NCI-H1105 treated with DMSO at 0.1 percent for 48 hours (cell line): ENCODE measurements at regions not wholly inside any gene's neighbourhood (a gene's known extent, or its start where the extent isn't known, plus 50 kb on each side); places are given as distances from the start of the nearest gene placed in this dataset.

Experiments used
- DNase-seq: peaks from one replicate; lab custom pipeline; 2025; lab: John Stamatoyannopoulos, UW

DNA sequence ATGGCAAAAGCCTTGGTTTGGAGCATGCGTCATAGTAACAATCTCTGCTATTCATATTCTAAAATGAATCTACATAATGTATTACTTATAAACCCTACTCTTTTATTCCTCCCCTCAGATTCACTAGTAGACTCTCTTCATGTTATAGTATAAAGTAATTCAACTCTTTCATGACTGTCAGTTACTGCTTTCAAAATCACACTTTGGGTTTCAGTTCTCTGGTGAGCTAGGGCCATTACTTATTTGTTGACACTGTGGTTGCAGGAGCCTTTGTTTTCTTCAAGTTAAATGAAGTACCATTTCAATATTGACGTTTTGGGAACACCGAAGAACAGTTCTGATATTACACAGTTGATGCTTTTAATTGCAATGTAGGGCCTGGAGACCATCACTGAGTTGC is 378.4 kb downstream of the DDX10 start:
- DNase-seq = peak; percentile 7

DNA sequence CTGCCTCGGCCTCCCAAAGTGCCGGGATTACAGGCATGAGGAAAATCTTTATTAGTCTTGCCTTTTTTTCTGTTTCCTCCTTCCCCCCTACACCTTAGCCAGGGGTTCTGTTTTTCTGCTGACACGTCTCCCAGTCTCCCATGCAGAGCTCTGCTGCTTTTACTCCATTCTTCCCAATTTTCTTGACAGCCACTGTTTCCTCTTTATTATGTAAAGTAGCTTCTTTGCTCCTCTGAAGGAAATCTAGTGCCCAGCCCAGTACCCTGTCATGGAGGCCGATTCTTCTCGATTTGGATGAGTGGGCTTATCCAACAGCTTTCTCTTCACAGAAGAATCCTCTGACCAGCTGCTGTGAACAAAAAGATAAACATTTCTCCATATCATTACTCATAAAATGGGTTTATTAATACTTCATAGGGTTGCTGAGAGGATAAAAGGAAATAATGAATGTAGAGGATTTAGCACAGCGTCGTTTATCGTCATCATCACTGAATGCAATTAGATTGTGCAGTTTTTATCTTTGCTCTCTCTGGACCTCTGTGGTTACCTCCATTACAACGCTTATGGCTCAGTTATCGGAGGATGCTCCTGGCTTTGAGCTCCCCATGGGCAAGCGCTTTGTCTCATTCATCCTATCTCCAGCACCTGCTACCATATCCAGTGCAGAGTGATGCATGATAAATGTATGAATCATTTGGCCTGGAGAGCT is 375.6 kb upstream of the C11orf87 start:
- DNase-seq = no peak

DNA sequence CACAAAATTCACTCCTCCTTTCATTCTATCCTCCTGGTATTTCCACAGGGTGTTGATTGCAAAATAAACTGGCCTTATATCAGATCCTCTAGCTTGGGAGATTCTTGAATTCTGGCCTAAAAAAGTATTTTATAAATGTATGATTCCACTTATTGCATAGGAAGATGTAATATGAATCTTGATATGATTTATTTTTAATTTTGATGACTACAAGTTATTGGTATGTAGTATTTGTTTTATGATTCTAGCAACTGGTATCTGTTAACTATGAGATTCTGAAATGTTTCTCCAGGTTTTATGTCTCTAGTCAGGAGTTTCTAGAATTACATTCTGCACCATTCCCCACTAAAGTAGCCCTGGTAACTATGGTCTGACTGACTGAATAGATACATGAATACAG is 373.9 kb upstream of the C11orf87 start:
- DNase-seq = no peak

DNA sequence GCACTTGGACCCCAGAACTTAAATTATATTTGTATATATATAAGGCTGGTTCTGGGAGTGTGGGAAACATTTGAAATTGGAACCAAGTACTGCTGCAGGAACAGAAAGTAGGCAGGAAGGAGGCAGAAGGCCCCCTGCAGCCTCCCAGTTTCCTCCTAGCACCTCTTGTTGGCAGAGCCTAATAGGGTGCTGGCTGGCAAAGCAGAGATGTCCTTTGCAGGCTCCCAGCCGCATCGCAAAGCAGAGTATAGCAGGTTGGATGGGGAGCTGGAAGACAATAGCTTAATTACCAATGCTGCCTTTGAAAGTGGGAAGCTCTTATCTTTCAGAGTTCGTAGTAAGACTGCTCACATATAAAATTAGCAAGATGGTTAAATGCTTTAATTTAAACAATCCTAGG is 370.8 kb upstream of the C11orf87 start:
- no peak for DNase-seq

DNA sequence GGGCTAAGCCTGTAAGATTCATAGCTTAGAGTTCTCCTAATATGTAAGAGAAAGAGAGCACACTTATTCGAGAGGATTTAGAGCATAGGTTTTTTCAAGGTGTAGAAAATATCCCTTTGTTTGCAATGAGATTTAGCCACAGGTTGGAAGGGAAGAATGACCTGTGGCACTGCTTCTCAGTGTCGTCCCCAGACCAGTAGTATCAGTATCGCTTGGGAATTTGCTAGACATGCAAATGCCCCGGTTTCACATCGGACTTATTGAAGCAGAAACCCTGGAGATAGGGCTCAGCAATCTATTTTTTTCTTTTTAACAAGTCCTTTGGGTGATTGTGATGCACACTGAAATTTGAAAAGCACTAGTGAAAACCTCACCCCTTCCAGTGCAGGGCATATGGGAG is 362.6 kb upstream of the C11orf87 start:
- DNase-seq = no peak

DNA sequence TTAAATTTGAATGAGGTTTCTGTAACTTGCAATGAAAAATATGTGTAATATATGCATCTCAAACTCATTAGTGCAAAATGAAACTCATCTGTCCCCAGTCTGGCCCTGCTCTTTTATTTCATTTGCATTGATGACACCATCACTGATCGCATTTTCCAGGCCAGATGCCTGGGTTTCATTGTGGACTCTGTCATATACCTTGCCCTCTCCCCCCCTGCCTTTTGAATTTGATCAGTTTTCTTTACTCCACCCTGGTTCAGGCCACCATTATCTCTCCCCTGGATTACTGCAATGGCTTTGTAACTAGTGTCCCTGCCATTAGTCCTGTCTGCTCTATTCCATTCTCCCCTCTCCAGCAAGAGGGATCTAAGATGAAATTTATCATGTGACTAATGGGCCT is 360.6 kb upstream of the C11orf87 start:
- DNase-seq = no peak

DNA sequence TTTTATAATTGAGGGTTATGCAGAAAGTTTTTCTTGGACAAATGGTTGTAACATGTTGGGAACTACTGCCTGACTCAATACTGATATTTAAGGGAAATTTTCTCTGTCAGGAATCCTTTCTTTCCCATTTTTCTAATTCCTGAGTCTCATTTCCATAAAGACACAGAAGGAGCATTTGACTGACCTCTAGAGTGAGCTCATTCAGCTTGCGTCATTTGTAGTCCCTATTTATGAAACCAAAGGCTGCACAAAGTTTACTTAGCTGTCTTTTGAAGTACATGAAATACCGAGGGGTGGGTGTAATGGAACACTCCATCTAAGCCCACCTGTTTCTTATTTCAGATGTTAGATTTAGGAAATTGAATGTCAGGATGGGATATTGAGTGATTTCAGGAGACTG is 359.5 kb upstream of the C11orf87 start:
- DNase-seq = no peak

DNA sequence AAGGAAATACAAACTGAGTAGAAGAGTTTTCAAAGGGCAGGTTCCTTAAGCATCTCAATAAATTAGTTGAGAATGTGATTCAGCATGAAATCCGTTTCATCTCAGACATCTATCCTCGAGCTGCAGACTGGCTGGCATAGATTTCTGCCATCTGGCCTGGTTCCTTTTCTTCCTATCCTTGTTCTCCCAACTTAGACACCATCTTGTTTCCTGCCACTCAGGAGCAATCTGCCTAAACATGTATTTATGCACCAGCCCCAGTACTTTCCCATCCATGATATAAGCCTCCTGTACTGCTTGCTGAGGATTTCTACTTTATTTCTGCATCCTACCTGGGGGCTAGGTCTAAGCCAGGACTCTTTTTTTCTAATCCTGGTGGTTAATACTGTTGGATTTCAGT is 359.1 kb upstream of the C11orf87 start:
- DNase-seq = no peak

DNA sequence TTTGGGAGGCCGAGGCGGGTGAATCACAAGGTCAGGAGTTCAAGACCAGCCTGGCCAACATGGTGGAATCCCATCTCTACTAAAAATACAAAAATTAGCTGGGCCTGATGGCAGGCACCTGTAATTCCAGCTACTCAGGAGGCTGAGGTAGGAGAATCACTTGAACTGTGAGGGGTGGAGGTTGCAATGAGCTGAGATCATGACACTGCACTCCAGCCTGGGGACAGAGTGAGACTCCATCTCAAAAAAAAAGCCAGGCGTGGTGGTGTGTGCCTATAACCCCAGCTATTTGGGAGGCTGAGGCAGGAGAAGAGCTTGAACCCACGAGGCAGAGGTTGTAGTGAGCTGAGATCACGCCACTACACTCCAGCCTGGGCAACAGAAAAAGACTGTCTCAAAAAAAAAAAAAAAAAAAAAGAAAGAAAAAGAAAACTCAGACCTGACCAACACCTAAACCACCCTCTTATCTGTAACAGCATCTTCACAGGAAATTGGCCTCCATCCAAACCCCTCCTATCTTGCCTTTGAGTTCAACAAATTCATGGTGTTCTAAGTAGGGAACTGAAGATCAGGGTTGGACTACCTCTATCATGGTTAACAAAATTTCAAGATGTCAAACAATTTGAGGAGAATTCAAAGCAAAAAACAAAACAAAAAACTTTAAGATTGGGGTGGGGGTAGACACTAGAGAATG is 357.2 kb upstream of the C11orf87 start:
- peak; percentile 6 for DNase-seq

DNA sequence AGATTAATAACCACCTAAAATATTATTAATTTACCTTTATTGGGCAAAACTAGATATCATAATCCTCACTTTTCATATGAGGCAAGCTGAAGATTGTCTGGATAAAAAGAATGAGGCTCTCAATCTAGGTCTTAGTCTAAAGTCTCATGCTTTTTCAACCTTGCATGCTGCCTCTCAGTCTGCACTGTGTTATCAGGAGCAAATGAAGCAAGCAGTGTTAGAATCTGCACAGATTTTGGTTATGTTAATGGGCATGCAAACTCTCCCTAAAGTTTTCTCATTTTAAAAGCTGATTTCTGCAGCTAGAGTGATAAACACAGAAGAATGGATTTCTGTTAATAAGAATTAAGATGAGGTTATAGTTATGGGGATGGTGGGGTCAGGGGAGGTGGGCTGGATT is 350.7 kb upstream of the C11orf87 start:
- DNase-seq = no peak

DNA sequence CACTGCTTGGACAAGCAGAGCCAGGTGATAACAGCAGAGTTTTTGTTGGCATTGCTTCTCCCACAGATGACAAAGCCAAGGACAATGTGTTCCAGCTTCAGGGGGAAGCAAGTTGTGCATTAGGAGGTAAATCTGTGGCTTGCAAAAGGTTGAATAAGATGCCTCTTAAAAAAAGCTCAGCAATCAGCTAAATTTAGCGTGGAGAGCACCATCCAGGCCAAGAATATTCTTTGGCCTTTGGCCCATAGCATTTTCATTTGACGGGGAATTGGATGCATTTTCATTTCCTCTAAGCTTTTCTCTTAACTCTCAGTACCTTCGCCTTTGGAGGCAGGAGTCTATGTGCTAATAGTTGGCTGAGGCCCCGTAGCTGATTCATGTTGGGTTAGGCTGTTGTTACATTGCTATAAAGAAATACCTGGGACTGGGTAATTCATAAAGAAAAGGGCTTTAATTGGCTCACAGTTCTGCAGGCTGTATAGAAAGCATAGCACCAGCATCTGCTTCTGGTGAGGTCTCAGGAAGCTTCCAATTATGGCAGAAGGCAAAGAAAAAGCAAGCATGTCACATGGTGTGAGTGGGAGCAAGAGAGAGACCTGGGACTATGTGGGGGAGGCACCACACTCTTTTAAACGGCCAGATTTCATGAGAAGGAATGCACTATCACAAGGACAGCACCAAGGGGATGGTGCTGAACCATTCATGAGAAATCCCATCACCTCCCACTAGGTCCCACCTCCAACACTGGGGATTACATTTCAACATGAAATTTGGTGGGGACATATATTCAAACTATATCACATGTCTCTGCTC is 350.1 kb upstream of the C11orf87 start:
- DNase-seq = no peak

DNA sequence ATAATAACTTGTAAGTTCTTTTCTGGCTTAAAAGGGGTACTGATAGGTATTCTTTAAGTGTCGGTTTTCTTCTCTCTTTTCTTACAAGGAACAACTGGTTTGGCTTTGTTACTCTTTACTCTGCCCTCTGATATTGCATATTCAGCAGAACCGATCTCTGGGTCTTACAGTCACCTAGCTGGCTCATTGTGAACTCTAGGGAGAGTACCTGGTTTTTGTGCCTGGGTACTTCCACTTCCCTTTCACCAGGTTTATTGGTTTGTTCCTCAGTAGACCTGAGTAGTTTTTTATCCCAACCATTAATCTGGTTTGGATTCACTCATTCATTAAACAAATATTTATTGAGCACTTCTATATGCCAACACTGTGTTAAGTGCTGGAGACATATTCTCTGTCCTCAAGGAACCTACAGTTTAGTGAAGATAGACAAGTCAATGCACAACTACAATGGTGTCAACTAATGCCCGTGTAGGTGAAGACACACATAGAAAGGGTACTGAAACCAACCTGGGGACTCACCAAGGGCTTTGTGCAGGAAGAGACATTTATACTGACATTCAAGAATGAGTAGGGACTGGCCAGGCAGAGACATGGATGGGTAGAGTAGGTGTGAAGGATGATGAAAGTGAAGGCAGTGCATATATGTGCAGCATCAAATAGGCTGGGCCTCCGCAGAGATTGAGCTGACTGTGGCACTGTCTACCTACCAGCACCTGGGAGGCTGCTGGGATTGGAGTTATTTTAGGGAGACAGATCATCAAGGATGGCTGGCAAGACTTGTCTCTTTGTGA is 348.8 kb upstream of the C11orf87 start:
- DNase-seq = no peak

DNA sequence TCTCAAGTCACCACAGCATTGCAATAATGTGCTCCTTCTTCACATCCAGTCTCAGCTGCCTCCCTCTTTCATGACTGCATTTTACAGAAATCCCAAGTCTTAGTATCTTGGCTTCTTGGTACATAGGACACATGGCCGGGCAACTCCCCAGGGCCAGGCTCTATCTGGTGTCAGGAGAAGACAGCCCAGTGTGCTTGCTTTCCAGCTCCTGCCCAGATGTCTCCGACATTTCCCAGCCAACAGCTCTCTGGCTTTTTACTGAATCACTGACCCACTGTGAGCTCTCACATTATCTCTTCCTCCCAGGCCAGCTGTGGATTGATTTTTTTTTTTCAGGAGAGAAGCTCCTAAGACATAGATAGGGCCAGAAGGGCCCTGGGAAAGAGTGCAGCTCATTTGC is 346.0 kb upstream of the C11orf87 start:
- DNase-seq = no peak

DNA sequence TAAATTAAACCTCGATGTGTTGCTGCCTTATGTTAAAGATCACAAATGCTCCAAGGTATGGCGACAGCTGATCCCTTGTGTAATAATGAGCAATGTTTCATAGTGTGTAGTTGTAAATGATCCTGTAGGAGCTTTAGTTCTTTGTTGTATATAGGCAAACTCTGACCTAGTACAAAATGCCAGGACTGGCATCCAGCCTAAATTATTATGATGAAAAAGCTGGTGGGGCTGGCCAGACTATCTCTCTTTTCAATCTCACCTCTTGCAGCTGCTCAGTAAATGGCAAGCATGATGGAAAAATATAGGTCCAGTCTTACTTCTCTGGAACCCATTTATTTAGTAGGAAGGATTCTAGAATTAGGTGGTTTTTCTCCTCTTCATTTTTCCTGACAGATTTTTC is 345.1 kb upstream of the C11orf87 start:
- DNase-seq = no peak

DNA sequence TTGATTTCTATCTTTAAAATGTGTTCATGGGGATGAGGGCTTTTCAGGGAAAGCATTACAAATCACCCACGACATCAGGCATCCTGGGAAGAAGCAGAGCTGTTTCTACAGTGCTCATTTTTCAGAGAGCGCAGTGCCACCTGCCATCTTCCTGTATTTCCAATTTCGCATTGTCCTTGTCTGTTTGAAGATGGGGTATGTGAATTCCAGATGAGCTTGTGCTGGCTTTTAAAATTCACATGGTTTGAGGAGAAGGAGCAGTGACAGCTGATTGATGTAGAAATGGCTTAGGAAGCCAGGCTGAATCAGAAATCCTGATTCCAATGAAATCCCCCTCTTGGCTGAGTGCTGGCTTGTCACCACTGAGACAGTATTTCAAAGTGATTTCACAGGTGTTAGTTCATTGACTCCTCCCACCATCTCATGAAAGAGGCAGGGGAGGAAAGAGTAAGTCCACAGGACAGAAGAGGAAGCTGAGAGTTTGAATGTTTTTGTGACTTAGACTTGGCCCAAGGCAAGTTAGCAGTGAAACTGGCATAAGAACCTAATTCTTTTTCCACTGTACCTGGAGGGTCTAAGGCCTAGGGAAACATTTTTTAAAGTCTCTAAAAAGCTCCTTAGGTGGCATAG is 344.6 kb upstream of the C11orf87 start:
- no peak for DNase-seq

DNA sequence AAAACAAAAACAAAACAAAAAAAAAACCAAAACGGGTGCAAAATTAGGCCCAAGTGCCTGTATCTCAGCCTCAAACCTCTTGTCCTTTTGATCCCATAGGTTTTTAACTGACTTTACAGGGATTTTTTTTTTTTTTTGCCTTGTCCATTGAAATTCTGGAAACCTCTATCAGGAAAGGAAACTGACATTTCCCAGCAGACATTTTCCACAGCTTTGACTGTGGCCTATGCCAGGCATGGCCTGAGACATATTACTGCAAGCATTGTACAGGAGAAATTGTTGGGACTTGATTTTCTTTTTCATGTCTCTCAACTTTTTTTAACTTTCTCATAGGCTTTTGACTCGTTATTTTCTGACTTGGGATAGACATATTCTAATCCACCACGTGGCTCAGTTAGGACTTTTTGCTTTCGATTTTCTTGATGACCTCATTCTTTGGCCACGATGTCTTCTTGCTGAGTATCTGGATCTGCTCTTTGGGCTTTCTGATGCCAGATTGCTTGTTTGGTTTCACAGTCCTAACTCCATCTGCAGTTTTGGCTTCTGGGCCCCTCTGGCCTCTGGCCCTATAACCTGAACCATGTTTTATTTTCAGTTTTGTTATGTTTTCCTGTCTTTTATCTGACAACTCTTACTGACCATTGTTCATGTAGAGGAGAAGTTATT is 336.1 kb upstream of the C11orf87 start:
- no peak for DNase-seq

DNA sequence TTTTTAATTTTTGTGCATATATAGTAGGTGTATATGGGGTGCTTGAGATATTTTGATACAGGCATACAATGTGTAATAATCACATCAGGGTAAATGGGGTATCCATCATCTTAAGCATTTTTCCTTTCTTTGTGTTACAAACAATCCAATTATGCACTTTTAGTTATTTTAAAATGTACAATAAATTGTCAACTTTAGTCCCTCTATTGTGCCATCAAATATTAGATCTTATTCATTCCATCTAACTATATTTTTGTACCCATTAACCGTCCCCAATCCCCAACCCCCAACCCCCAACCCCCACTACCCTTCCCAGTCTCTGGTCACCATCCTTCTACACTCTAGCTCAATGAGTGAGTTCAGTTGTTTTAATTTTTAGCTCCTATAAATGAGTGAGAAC is 335.1 kb upstream of the C11orf87 start:
- DNase-seq = no peak

DNA sequence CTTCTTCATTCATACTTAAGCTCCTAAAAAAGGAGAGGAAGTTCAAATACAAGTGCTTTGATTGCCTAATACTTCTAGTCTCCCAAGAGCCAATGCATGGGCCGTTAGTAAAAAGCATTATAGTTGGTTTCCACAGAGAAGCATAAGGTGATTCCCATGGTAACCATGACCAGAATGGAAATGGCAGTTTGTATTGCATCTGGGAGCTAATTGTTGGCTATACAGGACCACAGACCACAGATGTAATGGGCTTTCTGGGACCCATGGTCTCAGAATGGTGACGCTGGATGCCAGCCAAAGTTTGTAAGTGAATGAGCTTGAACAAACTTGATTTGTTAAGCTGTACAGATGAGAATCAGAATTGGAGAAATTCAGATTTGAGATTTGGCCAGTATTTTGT is 333.9 kb upstream of the C11orf87 start:
- DNase-seq = no peak

DNA sequence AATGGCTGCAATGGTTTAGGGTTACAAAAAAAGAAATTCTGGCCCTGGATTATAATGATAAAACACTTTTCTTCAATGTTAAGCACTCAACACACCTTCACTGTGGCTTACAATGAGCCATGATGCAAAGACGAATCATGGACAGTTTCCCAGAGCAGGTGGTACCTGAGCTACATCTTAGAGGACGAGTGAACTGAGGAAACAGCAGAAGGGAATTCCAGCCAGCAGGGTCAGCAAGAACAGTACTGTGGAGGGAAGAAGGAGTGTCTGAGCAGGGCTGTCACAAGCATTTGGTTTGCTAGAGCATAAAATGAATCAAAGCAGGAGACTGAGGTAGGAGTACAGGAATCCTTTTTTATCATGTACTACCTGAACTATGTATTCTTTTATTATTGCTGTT is 332.8 kb upstream of the C11orf87 start:
- DNase-seq = no peak

DNA sequence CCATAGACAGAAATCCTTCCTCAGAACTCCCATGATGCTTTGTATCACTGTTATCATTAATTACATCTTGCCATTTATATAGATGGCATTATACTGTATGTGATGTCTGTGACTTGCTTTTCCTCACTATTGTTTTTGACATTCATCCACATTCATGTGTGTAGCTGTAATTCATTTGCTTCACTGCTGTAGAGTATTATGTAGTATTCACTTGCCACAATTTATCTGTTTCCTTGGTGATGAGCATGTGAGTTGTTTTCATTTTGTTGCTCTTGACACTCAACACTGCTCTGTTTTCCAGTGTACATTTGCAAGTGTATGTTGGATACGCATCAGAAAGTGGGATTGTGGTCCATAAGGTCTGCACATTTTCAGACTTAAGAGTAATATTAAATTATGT is 328.6 kb upstream of the C11orf87 start:
- no peak for DNase-seq

DNA sequence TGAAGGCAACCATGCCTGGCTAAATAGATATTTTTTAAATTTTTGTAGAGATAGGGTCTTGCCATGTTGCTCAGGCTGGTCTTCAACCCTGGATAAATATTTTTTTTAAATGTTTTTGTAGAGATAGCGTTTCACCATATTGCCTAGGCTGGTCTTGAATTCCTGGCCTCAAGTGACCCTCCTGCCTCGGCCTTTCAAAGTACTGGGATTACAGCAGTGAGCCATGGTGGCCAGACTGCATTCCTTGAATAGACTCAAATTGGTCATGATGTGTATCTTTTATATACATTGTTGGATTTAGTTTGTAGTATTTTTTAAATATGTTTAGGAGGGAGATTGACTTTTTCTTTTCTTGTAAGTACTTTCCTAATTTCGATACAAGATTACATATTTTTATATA is 325.7 kb upstream of the C11orf87 start:
- DNase-seq = no peak
